ENCODE measurements at regions not wholly inside any gene's neighbourhood (a gene's known extent, or its start where the extent isn't known, plus 50 kb on each side); places are given as distances from the start of the nearest gene placed in this dataset.

GRCh38 chr21:43292041-43292865, 123.4 kb downstream of the CRYAA start:
- Histone ChIP-seq H3K9me3 (no peaks in the 10 kb centered on the region), H3K27me3 (no peaks in the 10 kb centered on the region), H3K36me3 (no peaks in the 10 kb centered on the region), H3K4me1 (no peaks in the 10 kb centered on the region), H3K27ac (no peak overlapping the region), H3K4me3 (no peak overlapping the region)
- intact Hi-C loops (cut with DNase I; ENCODE audit: low total_unique reads) = no loop called here
- TF ChIP-seq POLR2A (IDR thresholded peaks at IDR 0.05) = no peak
- no peak for TF ChIP-seq CTCF (IDR thresholded peaks at IDR 0.05)
- no peak for DNase-seq

GRCh38 chr21:43291347-43291950, 122.6 kb downstream of the CRYAA start:
- TF ChIP-seq POLR2A (IDR thresholded peaks at IDR 0.05) = no peak
- TF ChIP-seq CTCF (IDR thresholded peaks at IDR 0.05) = no peak
- Histone ChIP-seq H3K36me3 (no peaks in the 10 kb centered on the region), H3K4me1 (no peaks in the 10 kb centered on the region), H3K4me3 (no peak overlapping the region), H3K27ac (no peak overlapping the region), H3K27me3 (no peaks in the 10 kb centered on the region), H3K9me3 (no peaks in the 10 kb centered on the region)
- no peak for DNase-seq
- intact Hi-C loops (cut with DNase I; ENCODE audit: low total_unique reads) = no loop called here

GRCh38 chr21:43290421-43291346, 121.9 kb downstream of the CRYAA start:
- TF ChIP-seq POLR2A (IDR thresholded peaks at IDR 0.05) (no peak), CTCF (IDR thresholded peaks at IDR 0.05) (no peak)
- H3K27me3 ChIP-seq = no peaks in the 10 kb centered on the region
- no peaks in the 10 kb centered on the region for H3K36me3 ChIP-seq
- H3K4me3 ChIP-seq = no peak overlapping the region
- no peaks in the 10 kb centered on the region for H3K9me3 ChIP-seq
- intact Hi-C loops (cut with DNase I; ENCODE audit: low total_unique reads) = no loop called here
- H3K4me1 ChIP-seq = no peaks in the 10 kb centered on the region
- DNase-seq = no peak
- H3K27ac ChIP-seq = no peak overlapping the region

- no peak overlapping the region for H3K27ac ChIP-seq
- no peak overlapping the region for H3K4me3 ChIP-seq
- H3K27me3 ChIP-seq = no peaks in the 10 kb centered on the region
- no peaks in the 10 kb centered on the region for H3K36me3 ChIP-seq
- no peaks in the 10 kb centered on the region for H3K4me1 ChIP-seq
- DNase-seq = no peak
- intact Hi-C loops (cut with DNase I; ENCODE audit: low total_unique reads) = no loop called here
- no peaks in the 10 kb centered on the region for H3K9me3 ChIP-seq
- no peak for TF ChIP-seq POLR2A (IDR thresholded peaks at IDR 0.05)
- TF ChIP-seq CTCF (IDR thresholded peaks at IDR 0.05) = no peak
Observed at GRCh38 chr21:43289966-43290365, 121.2 kb downstream of the CRYAA start.

Data from uterus (tissue), 3 donors.